ENCODE measurements at regions not wholly inside any gene's neighbourhood (a gene's known extent, or its start where the extent isn't known, plus 50 kb on each side); places are given as distances from the start of the nearest gene placed in this dataset.
A peak's percentile ranks its signal among the peaks of the same experiment; 100 is the strongest.
"Not testable (repeated sequence)": the region's sequence is repeated elsewhere in the genome, so short reads cannot be mapped to it uniquely, and the experiment has no call there.

DNA sequence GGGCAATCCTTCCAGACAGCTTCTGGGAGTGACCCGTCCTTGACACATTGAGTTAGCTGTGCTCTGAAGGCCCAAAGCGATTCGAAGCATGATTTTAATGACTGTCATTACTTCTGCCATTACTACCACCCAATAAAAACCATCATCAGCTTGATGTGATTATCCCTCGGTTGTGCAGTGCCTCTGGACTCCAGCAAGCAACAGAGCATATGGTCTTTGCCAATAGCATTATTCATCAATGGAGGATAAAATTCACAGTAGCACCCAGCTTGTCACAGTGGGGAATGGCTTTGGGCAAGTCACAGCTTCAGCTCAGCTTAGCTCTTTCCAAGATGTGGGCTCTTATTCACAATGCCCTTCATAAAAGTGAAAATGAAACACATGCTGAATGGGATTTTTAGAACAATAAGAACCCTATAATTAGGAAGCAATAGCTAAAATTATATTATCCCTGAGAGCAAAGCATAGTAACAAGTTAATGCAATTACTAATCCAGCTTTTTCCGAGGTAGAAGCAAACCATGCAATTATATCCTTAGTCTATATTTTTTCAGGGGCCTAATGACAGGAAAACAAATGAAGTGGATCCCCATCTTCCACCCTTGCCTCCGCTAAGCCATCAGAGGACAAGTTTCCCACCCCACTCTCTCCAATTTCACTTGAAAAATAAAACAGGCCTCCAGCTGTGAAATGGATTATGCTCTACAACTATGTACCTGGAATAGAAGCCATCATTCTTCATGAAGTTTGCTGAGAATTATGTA lies 163.0 kb upstream of the EEA1 start:
- no peak for ATAC-seq (ENCODE audit: poor library complexity)
- intact Hi-C loops (cut with DNase I): no loop called here

DNA sequence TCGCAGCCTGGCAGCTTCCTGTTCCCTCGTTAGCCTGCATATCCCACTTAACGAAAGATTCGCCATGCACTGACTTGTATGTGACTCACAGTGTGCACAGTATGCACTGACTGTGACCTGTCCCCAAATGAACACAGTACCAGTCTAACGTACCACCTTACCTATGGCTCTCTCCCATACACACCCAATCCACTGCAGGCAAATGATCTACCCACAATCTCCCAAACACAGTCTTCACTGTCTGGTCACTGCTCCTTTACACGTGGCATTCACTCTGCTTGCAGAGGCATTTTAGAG lies 163.5 kb upstream of the EEA1 start:
- DNase-seq (no peak), ATAC-seq (ENCODE audit: poor library complexity) (no peak)

More for the DNA sequence above, 163.0 kb upstream of the EEA1 start:
- no peak for DNase-seq

DNA sequence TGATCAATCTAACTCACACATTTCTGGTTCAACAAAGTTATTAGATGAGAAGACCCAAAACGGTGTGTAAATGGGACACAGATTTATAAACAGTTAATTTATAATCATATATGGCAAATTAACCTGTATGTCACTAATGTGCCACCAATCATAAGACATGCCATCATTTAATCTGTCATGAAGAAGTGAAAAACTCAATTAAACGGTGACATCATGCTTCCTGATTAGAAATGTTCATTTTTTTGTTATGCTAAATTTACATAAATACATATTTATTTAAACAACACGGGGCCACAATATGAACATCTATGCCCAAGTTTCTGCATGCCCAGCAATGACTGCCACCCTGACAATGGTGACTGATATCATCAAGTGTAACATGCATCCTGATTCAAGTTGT lies 164.1 kb upstream of the EEA1 start:
- intact Hi-C loops (cut with DNase I): no loop called here
- ATAC-seq (ENCODE audit: poor library complexity) (no peak), DNase-seq (no peak)

More for the DNA sequence above, 163.5 kb upstream of the EEA1 start:
- intact Hi-C loops (cut with DNase I): no loop called here

DNA sequence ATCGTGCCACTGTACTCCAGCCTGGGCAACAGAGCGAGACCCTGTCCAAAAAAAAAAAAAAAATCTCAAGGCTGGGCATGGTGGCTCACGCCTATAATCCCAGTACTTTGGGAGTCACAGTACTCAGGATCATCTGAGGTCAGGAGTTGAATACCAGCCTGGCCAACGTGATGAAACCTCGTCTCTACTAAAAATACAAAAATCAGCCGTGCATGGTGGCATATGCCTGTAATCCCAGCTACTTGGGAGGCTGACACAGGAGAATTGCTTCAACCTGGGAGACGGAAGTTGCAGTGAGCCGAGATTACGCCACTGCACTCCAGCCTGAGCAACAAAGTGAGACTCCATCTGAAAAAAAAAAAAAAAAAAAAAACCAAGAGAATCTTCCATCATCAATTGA lies 165.1 kb upstream of the EEA1 start:
- intact Hi-C loops (cut with DNase I); DNase-seq; ATAC-seq (ENCODE audit: poor library complexity): not testable (repeated sequence)

DNA sequence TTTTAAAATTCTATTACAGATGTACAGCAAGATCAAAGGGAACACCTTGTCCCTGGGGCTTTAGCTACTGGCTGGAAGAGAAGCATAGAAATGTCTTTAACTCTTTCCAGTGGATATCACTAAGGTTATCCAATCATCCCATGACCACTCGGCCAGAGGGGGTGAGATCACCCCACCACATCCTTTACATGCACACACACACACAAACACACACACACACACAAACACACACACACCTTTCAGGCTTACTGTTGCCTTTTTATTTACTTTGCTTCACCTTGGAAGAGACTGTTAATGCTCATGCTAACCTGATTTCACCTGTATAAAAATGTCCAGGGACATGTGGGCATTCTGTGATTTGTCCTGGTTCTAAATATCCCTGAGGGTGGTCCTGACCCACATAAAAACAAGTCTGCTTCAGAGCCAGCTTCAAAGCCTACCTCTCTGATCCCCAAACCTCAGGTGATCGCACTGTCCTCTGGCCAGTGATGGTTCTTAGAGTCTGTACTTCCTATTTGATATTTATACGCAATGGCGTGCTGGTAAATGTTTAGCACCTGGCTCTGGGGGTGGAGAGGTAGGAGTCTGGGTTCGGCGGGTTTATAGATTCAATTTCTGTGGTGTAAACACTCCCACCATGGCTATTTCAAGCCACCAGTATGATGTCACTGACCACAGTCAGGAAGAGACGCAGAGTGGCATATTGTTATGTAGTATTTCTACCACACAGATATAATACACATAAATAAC lies 166.1 kb upstream of the EEA1 start:
- no peak for DNase-seq
- intact Hi-C loops (cut with DNase I): no loop called here
- no peak for ATAC-seq (ENCODE audit: poor library complexity)

DNA sequence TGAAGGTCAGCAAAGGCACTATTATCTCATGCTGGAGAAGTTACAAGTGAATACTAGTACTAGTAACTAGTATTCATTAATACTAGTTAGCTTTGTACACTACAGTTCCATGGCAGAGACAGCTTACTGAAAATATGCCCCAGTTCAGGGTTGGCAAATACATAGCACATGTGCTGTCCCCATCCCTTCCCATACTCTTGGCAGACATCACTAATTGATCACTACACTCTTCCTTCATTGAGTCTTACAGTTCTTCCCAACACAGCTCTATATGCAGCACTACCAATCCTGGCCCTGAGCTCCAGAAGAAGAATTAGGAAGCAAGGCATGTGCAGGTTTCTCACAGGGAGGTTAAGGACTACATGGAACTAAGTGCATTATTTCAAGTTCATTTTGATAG lies 168.3 kb upstream of the EEA1 start:
- ATAC-seq (ENCODE audit: poor library complexity) (no peak), DNase-seq (no peak)
- intact Hi-C loops (cut with DNase I): no loop called here

DNA sequence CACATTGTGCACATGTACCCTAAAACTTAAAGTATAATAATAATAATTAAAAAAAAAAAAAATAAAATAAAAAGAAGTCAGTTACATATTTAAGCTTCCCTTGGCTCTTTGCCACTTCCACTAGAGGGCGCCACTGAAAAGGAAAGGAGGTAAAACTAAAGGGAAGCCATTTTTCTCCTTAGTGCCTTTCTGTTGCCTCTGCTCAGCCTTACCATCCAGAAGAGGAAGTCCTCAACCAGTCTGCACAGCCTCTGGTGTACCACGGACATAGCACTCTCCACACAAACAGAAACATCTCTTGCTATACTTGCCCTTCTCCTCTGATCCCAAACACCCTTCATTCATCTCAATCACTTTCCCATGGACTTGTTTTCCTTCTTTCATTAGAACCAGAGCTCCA lies 169.0 kb upstream of the EEA1 start:
- intact Hi-C loops (cut with DNase I): no loop called here
- DNase-seq (peak; percentile 50), ATAC-seq (ENCODE audit: poor library complexity) (no peak)

DNA sequence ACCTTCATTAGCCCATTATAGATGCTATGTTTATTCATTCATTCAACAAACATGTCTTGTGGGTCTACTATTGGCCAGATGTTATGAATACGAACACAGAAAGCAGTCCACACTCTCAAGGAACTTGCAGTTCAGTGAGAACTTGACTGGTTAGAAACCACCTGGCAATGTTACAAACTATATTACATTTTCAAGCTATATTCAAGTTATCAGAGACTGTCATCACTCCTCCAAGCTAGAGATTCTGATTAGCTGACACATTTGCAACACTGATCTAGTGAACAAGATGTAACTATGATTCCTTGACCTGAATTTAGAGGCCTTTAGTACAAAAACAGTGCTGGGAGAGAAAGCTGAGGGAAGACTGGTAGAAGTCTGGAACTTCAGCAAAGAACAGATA lies 170.7 kb upstream of the EEA1 start:
- ATAC-seq (ENCODE audit: poor library complexity): no peak
- DNase-seq: no peak
- intact Hi-C loops (cut with DNase I): no loop called here

DNA sequence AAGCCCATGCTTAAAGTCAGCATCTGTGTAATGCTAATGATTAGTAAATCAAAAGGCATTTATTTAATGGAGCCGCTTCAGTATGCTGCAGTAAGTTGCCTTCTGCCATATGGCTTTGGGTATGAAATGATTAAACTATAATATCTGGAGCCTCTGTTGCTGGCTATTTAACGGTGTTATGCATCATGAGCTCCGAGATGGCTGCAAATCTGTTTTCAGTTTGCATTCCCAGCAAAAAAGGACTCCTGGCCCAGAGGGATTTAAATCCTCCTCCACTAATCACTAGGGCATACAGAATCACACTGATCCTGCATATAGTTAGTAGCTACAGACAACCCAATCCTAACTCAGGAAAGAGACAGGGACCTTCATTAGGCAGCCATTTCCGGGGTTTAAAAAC lies 171.5 kb upstream of the EEA1 start:
- DNase-seq (no peak), ATAC-seq (ENCODE audit: poor library complexity) (no peak)
- intact Hi-C loops (cut with DNase I): no loop called here

DNA sequence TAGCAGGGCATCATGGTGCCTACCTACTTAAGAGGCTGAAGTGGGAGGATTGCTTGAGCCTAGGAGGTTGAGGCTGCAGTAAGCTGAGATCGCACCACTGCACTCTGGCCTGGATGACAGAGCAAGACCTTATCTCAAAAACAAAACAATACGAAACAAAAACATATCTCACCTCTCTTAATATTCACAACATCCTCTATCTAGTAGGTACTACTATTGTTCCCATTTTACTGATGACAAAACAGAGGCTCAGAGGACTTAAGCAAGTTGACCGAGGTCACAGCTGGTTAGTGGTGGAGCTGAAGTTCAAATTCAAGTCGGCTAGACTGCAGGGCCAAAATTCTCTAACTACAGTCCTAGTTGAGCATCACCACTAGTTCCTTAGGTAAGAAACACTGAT lies 172.3 kb upstream of the EEA1 start:
- ATAC-seq (ENCODE audit: poor library complexity) (no peak), DNase-seq (no peak)
- intact Hi-C loops (cut with DNase I): no loop called here

DNA sequence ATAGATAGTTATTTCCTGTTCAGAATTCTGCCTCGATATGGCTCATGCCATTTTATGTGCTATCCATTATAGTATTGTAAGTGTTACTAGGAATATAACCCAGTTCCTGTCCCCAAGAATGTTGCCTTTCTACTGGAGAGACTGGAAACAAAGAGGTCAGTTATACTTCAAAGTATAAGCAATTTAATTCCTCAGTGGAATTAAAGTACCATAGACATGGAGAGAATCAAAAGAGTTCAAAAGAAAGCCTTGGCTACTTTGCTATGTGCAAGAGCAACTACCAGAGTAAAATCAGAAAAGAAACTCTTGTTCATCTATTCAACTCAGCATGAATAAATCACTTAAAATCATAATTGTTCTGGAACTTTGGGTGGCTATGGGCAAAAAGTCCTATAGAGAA lies 173.2 kb upstream of the EEA1 start:
- DNase-seq (no peak), ATAC-seq (ENCODE audit: poor library complexity) (no peak)
- intact Hi-C loops (cut with DNase I): no loop called here

DNA sequence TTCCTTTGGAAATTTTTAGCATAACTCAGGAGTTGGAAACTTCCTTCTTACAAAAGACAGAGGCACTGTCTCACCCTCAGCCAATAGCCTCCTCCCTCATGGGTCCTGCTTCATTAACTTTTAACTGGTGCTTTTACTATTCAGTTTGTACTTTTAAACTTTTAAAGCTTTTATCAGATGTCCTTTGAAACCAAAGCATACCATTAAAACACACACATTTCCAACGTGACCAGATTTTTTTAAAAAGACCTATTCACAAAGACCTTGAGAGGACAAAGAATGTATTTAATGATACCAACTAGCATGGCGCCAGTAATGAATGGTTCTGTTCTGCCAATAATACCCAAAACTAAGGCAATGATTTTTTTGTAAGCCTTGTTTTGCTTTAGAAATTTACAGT lies 173.6 kb upstream of the EEA1 start:
- DNase-seq (no peak), ATAC-seq (ENCODE audit: poor library complexity) (no peak)
- intact Hi-C loops (cut with DNase I): no loop called here

DNA sequence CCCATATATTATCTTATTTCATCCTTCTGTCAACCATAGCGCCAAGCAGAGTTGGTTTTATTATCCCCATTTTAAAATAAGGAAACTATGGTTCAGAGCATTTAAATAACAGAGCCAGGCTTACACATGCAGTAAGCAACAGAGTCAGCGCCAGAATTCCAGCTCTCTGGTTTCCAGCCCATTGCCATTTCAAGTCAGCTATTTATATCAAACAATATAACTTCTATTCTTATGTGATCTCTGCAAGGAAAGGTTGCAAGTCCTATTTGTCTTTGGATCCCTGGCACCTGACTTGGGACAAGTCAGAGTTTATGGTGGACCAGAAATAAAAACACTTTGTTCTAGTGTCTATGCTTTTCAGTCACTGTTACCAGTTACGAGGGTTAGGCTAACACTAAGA lies 174.1 kb upstream of the EEA1 start:
- intact Hi-C loops (cut with DNase I): no loop called here
- ATAC-seq (ENCODE audit: poor library complexity) (peak; percentile 63), DNase-seq (no peak)

DNA sequence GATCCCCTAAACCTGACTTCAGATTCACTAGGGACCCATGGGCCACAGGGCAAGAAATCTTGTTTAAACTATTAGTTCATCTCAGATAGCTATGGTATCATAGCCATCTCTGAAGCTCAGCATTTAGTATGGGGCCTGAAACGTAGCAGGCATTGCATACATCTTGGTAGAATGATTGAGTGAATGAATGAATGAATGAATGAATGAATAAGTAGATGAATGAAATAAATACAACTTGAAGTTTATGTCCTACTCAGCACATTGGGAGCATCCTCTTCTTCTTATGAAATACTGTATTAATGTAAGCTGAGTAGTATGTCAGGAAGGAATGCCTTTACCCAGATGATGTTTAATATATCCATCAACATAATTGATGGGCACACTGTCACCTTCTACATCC lies 175.4 kb upstream of the EEA1 start:
- no peak for ATAC-seq (ENCODE audit: poor library complexity)
- intact Hi-C loops (cut with DNase I): no loop called here

DNA sequence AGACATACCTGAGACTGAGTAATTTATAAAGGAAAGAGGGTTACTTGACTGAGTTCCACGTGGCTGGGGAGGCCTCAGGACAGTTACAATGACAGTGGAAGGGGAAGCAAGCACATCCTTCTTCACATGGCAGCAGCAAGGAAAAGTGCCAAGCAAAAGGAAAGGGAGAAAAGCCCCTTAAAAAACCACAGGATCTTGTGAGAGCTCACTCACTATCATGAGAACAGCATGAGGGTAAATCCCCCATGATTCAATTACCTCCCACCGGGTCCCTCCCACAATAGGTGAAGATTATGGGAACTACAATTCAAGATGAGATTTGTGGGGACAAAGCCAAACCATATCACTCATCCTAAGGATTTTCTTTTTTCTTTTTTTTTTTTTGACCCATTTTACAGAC lies 177.8 kb upstream of the EEA1 start:
- intact Hi-C loops (cut with DNase I): no loop called here
- DNase-seq: no peak
- no peak for ATAC-seq (ENCODE audit: poor library complexity)

More for the DNA sequence above, 175.4 kb upstream of the EEA1 start:
- no peak for DNase-seq

DNA sequence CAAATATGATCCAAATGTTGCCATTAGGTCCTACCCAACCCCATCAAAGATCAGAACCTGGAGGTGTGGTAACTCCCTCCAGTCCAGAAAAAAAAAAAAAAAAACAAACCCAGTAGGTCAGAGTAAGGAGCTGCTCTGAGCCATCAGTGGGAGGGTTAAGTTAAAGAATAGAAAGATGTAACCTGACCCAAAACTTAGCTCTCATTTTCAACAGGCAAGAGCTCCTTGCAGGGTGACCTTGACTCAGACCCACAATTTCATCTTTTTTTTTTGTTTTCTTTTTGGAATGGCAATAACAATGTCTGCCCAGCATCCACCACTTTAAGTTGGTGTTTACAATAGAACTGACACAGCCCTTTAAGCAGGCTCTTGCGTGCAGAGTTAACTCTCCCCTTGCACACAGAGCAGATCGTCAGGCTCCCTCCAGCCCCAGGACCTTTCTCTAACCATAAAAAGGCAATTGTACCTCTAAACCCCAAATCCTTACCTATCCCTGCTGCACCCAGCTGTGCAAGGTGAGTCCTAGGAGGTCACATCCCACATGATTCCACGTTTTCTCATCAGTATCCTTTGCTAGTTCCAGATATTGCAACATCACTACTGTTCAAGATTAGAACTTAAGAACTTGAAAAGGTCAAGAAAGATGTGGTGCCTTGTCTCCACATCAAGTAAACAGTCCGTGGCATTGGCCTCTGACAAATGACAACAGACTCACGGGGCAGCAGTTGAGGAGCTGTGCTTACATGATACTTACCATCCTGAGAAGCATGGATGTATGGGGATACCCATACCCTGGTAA lies 178.6 kb upstream of the EEA1 start:
- no peak for DNase-seq
- no peak for ATAC-seq (ENCODE audit: poor library complexity)
- intact Hi-C loops (cut with DNase I): no loop called here

DNA sequence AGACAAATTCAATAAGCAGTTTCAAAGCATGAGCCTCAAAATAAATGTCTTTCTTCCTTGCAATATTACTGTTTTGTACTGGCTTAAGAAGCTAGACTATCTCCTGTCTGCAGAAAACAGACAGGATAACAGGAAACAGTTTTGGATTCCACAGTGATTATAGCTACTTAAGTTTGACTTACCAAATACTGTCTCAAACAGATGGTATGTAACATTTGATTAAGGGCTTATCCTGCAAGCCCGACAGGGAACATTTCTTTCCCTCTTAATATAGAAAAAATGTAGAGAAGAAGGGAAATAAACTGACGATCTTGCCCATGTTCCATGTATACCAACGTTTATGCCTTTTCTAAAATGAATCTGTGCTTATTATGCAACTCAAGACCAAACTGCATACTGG lies 179.9 kb upstream of the EEA1 start:
- ATAC-seq (ENCODE audit: poor library complexity): no peak
- intact Hi-C loops (cut with DNase I): no loop called here
- DNase-seq: no peak

DNA sequence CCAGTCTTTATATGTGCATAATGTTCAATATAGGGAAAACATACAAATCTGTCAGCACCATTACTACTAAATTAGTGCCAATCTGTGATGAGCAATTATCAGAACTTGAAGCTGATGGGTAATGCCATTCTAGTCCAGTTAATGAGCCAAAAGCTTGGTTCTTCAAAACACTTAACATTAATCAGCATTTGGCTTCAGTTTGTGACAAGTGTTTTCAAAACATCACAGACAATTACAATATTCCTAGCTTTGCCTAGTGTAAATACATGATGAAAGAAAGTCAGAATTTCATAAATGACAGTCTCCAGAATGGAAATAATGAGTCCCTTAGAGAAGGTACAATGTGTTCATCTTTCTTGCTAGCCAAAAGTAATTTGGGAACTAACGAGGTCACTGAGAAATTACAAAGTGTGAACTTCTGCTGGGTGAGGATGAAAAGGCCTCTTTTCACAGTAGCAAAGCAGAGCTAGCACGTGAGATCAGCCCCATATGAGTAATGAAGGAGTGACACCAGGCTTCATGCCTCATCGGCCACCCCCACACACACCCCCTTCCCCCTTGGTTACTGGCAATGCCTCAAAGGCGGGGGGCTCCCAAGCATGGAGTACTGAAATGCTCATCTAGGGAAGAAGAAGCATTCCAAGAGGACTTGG lies 180.6 kb upstream of the EEA1 start:
- DNase-seq: no peak
- intact Hi-C loops (cut with DNase I): no loop called here

DNA sequence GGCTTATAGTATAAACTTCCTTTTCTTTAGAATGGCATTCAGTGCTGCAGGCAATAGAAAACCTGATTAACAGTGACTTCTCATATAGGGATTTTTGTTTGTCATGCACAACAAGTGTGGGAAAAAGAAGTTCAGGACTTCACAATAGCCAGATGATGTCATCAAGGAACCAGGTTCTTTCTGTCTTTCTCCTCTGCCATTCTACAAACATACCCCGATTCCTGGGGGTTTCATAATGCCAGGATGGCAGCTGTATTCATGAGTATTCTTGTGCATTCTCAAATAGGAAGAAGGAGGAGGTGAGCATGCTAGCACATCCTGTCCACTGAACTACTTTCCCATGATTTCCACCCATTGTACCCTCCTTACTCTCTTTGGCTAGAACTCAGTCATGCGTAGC lies 182.7 kb upstream of the EEA1 start:
- intact Hi-C loops (cut with DNase I): no loop called here
- DNase-seq: no peak
- ATAC-seq (ENCODE audit: poor library complexity): no peak

More for the DNA sequence above, 180.6 kb upstream of the EEA1 start:
- peak; percentile 26 for ATAC-seq (ENCODE audit: poor library complexity)
